ENCODE measurements at regions not wholly inside any gene's neighbourhood (a gene's known extent, or its start where the extent isn't known, plus 50 kb on each side); places are given as distances from the start of the nearest gene placed in this dataset.

GRCh38 chr22:48630433-48630754 is 1197.3 kb downstream of the BRD1 start:
- no peak for TF ChIP-seq CTCF (conservative IDR thresholded peaks at IDR 0.05)
- H3K27ac ChIP-seq = no peak overlapping the region

GRCh38 chr22:48629631-48630432 is 1197.8 kb downstream of the BRD1 start:
- no peak overlapping the region for H3K27ac ChIP-seq
- no peak for TF ChIP-seq CTCF (conservative IDR thresholded peaks at IDR 0.05)

- no peak for TF ChIP-seq CTCF (conservative IDR thresholded peaks at IDR 0.05)
- H3K27ac ChIP-seq = no peak overlapping the region
Measured at GRCh38 chr22:48628891-48629543, 1198.7 kb downstream of the BRD1 start.

- H3K27ac ChIP-seq = no peak overlapping the region
- TF ChIP-seq CTCF (conservative IDR thresholded peaks at IDR 0.05) = no peak
Measured at GRCh38 chr22:48627966-48628365, 1199.7 kb downstream of the BRD1 start.

GRCh38 chr22:48627203-48627602 is 1200.5 kb downstream of the BRD1 start:
- H3K27ac ChIP-seq = no peak overlapping the region
- no peak for TF ChIP-seq CTCF (conservative IDR thresholded peaks at IDR 0.05)

- TF ChIP-seq CTCF (conservative IDR thresholded peaks at IDR 0.05) = no peak
- no peak overlapping the region for H3K27ac ChIP-seq
Measured at GRCh38 chr22:48624401-48624800, 1203.3 kb downstream of the BRD1 start.

GRCh38 chr22:48622891-48623545 is 1204.7 kb downstream of the BRD1 start:
- H3K27ac ChIP-seq = no peak overlapping the region
- TF ChIP-seq CTCF (conservative IDR thresholded peaks at IDR 0.05) = no peak

All from VCaP (cell line).